Hepatocyte (in vitro differentiated cells): ENCODE measurements at regions not wholly inside any gene's neighbourhood (a gene's known extent, or its start where the extent isn't known, plus 50 kb on each side); places are given as distances from the start of the nearest gene placed in this dataset.

Experiments used
- DNase-seq: peaks from one replicate; pipeline ENCODE4 v3.0.0-alpha.2; 2016; ENCODE audit warnings: low spot score
- H2AFZ ChIP-seq: fragments of 200-600 bp; sonication (generic); 2 replicates; pipeline ENCODE4 v1.6.0; 2016; ENCODE audit warnings: antibody characterized with exemption, mild to moderate bottlenecking
- H3K27ac ChIP-seq: fragments of 200-600 bp; sonication (generic); 2 replicates; pipeline ENCODE4 v1.5.1; 2016; ENCODE audit warnings: mild to moderate bottlenecking
- H3K27me3 ChIP-seq: fragments of 200-600 bp; sonication (generic); 2 replicates; pipeline ENCODE4 v1.6.1; 2016
- H3K36me3 ChIP-seq: fragments of 200-600 bp; sonication (generic); replicated peaks from 2 replicates; pipeline ENCODE4 v1.5.1; 2016; ENCODE audit warnings: low read depth; ENCODE audit not compliant: insufficient read depth
- H3K4me1 ChIP-seq: fragments of 200-600 bp; sonication (generic); 2 replicates; pipeline ENCODE4 v1.5.1; 2016; ENCODE audit warnings: mild to moderate bottlenecking, moderate library complexity; ENCODE audit not compliant: insufficient read depth
- H3K4me2 ChIP-seq: fragments of 200-600 bp; sonication (generic); 2 replicates; pipeline ENCODE4 v1.6.0; 2016
- H3K4me3 ChIP-seq: fragments of 200-600 bp; sonication (generic); 2 replicates; pipeline ENCODE4 v1.5.1; 2016; ENCODE audit warnings: mild to moderate bottlenecking
- H3K79me2 ChIP-seq: fragments of 200-600 bp; sonication (generic); 2 replicates; pipeline ENCODE4 v1.6.0; 2017; ENCODE audit warnings: mild to moderate bottlenecking
- H3K9me2 ChIP-seq: fragments of 200-600 bp; sonication (generic); replicated peaks from 2 replicates; pipeline ENCODE4 v1.6.0; 2017; ENCODE audit warnings: mild to moderate bottlenecking; ENCODE audit not compliant: insufficient read depth
- H3K9me3 ChIP-seq: fragments of 200-600 bp; sonication (generic); 2 replicates; pipeline ENCODE4 v1.5.1; 2016; ENCODE audit warnings: low read depth, mild to moderate bottlenecking
- H4K20me1 ChIP-seq: fragments of 200-600 bp; sonication (generic); 2 replicates; pipeline ENCODE4 v1.6.0; 2016; ENCODE audit warnings: mild to moderate bottlenecking; ENCODE audit not compliant: insufficient read depth, poor library complexity, severe bottlenecking
- CTCF ChIP-seq: fragments of 200-600 bp; sonication (generic); IDR thresholded peaks from 2 replicates; pipeline ENCODE4 v1.5.1; 2016; ENCODE audit warnings: antibody characterized with exemption, mild to moderate bottlenecking; ENCODE audit not compliant: poor library complexity
- EZH2 ChIP-seq: fragments of 200-600 bp; sonication (generic); IDR thresholded peaks from 2 replicates; pipeline ENCODE4 v1.6.1; 2016; ENCODE audit warnings: antibody characterized with exemption, mild to moderate bottlenecking, borderline replicate concordance
- EZH2phosphoT487 ChIP-seq: fragments of 200-600 bp; sonication (generic); IDR thresholded peaks from one replicate; pipeline ENCODE4 v1.6.1; 2018; ENCODE audit warnings: antibody characterized with exemption, mild to moderate bottlenecking, low read depth, moderate library complexity; ENCODE audit not compliant: unreplicated experiment, severe bottlenecking
- WGBS: methylation state at CpG from one replicate; pipeline ENCODE4 v1.1.6; 2016; ENCODE audit warnings: low lambda C conversion rate; ENCODE audit errors: missing lambda C conversion rate; 5-methylcytosine and 5-hydroxymethylcytosine counted together

DNA sequence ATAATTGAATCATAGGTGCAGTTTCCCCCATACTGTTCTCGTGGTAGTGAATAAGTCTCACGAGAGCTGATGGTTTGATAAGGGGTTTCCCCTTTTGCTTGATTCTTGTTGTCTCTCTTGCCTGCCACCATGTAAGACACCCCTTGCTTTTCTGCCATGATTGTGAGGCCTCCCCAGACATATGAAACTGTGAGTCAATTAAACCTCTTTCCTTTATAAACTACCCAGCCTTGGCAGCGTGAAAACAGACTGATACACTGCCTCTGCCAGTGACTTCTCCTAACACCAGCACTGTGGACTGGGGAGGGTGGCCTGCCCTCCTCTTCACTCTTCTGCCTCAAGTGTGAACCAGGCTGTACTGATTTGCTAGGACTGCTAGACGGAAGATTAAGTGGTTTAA, 108.6 kb downstream of the RAB11FIP2 start:
- no peak for TF ChIP-seq CTCF
- no peaks in the 10 kb centered on the region for H3K4me1 ChIP-seq
- H3K36me3 ChIP-seq: no peaks in the 10 kb centered on the region

GRCh38 chr10:117942226-117942625, 104.5 kb downstream of the RAB11FIP2 start:
- Histone ChIP-seq H3K4me2 (no peak overlapping the region), H3K9me2 (no peaks in the 10 kb centered on the region), H3K9me3 (no peaks in the 10 kb centered on the region), H3K4me3 (no peak overlapping the region), H3K27me3 (no peaks in the 10 kb centered on the region), H4K20me1 (no peaks in the 10 kb centered on the region), H3K4me1 (no peaks in the 10 kb centered on the region), H3K36me3 (no peaks in the 10 kb centered on the region), H3K27ac (no peak overlapping the region), H3K79me2 (no peaks in the 10 kb centered on the region), H2AFZ (no peak overlapping the region)
- TF ChIP-seq CTCF (no peak), EZH2phosphoT487 (no peak), EZH2 (no peak)
- no peak for DNase-seq
- 71% methylated on average over 4 of the region's 4 CpGs for WGBS

More for the DNA sequence above, 108.6 kb downstream of the RAB11FIP2 start:
- DNase-seq: no peak
- no peak overlapping the region for H3K4me2 ChIP-seq
- no peak overlapping the region for H2AFZ ChIP-seq
- H3K79me2 ChIP-seq: no peaks in the 10 kb centered on the region
- H3K4me3 ChIP-seq: no peak overlapping the region
- no peaks in the 10 kb centered on the region for H3K9me2 ChIP-seq
- no peaks in the 10 kb centered on the region for H3K9me3 ChIP-seq
- 87% methylated on average over 4 of the region's 4 CpGs for WGBS
- no peaks in the 10 kb centered on the region for H3K27me3 ChIP-seq
- no peak overlapping the region for H3K27ac ChIP-seq
- H4K20me1 ChIP-seq: no peaks in the 10 kb centered on the region

DNA sequence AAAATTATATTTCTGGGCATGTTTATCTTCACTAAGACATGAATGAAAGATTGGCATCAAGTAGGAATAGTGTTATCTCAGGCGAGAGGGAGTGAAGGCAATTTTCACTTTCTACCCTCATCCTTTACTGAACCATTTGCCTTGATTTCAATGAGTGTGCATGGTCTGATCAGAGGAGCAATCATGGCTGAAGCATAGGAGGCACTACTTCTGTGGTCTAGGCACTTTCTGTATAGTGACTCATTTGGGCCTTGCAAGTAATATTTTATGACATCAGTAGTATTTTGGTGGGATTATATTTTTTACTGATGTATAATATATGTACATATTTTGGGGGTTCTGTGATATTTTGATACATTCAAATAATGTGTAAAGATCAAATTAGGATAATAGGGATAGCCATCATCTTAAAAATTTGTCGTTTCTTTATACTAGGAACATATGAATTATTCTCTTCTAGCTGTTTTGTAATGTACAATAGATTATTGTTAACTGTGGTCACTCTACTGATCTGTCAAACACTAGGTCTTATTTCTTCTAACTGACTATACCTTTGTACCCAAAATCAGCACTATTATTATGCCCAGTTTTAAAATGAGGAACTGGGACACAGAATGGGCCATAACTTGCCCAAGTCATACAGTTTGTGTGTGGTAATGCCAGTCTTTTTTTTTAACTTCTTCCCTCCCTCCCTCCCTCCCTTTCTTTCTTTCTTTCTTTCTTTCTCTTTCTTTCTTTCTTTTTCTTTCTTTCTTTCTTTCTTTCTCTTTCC, 101.9 kb downstream of the RAB11FIP2 start:
- Histone ChIP-seq H4K20me1 (no peaks in the 10 kb centered on the region), H3K4me3 (no peak overlapping the region), H3K36me3 (no peaks in the 10 kb centered on the region), H3K9me2 (no peaks in the 10 kb centered on the region), H3K27ac (no peak overlapping the region), H3K79me2 (no peaks in the 10 kb centered on the region), H3K9me3 (no peaks in the 10 kb centered on the region), H3K27me3 (no peaks in the 10 kb centered on the region), H2AFZ (no peak overlapping the region), H3K4me2 (no peak overlapping the region), H3K4me1 (no peaks in the 10 kb centered on the region)
- 88% methylated on average over 2 of the region's 2 CpGs for WGBS
- no peak for TF ChIP-seq EZH2phosphoT487
- no peak for TF ChIP-seq CTCF
- TF ChIP-seq EZH2: no peak
- DNase-seq: no peak

GRCh38 chr10:117945651-117946050, 101.1 kb downstream of the RAB11FIP2 start:
- H3K4me2 ChIP-seq: no peak overlapping the region
- H3K4me1 ChIP-seq: no peaks in the 10 kb centered on the region
- DNase-seq: no peak
- 94% methylated on average over 5 of the region's 5 CpGs for WGBS
- H3K9me3 ChIP-seq: no peaks in the 10 kb centered on the region
- H3K4me3 ChIP-seq: no peak overlapping the region
- no peak overlapping the region for H3K27ac ChIP-seq
- H2AFZ ChIP-seq: no peak overlapping the region
- no peaks in the 10 kb centered on the region for H3K79me2 ChIP-seq
- no peaks in the 10 kb centered on the region for H3K36me3 ChIP-seq
- H4K20me1 ChIP-seq: no peaks in the 10 kb centered on the region
- no peaks in the 10 kb centered on the region for H3K27me3 ChIP-seq
- no peaks in the 10 kb centered on the region for H3K9me2 ChIP-seq
- TF ChIP-seq EZH2 (no peak), EZH2phosphoT487 (no peak), CTCF (no peak)
